Activated naive CD8-positive, alpha-beta T cell treated with anti-CD3 and anti-CD28 coated beads, Interleukin-2, amount 10 ng/mL, durations not matched to agents 7 days and 5 days (primary cell): ENCODE measurements at regions not wholly inside any gene's neighbourhood (a gene's known extent, or its start where the extent isn't known, plus 50 kb on each side); places are given as distances from the start of the nearest gene placed in this dataset.
"Not testable (repeated sequence)": the region's sequence is repeated elsewhere in the genome, so short reads cannot be mapped to it uniquely, and the experiment has no call there.

Experiments used
- ATAC-seq: fragments of 150-1000 bp; cut with Tn5 transposase; one replicate; pipeline ENCODE4 v1.10.0; 2021; ENCODE audit warnings: low read depth, moderate library complexity
- POLR2A ChIA-PET: fragments of 350-600 bp; sonication (Branson Sonifier 250); formaldehyde crosslinking; loops from one replicate; lab custom pipeline; 2021; ENCODE audit warnings: antibody characterized with exemption; lab: Charles Lee
- DNase-seq: peaks from one replicate; pipeline ENCODE4 v3.0.0; 2021
- H3K27ac Mint-ChIP-seq: one replicate; pipeline ENCODE4 v1.8.0; 2022; ENCODE audit warnings: mild to moderate bottlenecking, mixed read lengths
- H3K27me3 Mint-ChIP-seq: one replicate; pipeline ENCODE4 v1.8.0; 2022; ENCODE audit warnings: mild to moderate bottlenecking, moderate library complexity, mixed read lengths
- H3K36me3 Mint-ChIP-seq: one replicate; pipeline ENCODE4 v1.8.0; 2021; ENCODE audit warnings: mild to moderate bottlenecking, mixed read lengths
- H3K4me1 Mint-ChIP-seq: one replicate; pipeline ENCODE4 v1.8.0; 2021; ENCODE audit warnings: mixed read lengths
- H3K4me3 Mint-ChIP-seq: one replicate; pipeline ENCODE4 v1.8.0; 2022; ENCODE audit warnings: mild to moderate bottlenecking, moderate library complexity, mixed read lengths
- H3K9me3 Mint-ChIP-seq: one replicate; pipeline ENCODE4 v1.8.0; 2021; ENCODE audit warnings: mixed read lengths

- peak overlapping the region; percentile 71 for H3K4me3 Mint-ChIP-seq
- H3K27ac Mint-ChIP-seq, result peak overlapping the region; percentile 85
- H3K36me3 Mint-ChIP-seq, result peaks cover 3% of the 10 kb centered on the region
- peaks cover 14% of the 10 kb centered on the region for H3K27me3 Mint-ChIP-seq
- DNase-seq (peak; percentile 56), ATAC-seq (peak; percentile 69)
- peaks cover 62% of the 10 kb centered on the region for H3K4me1 Mint-ChIP-seq
- POLR2A ChIA-PET, result interaction anchor here (0.6 kb wide), 1 partner anchor 11 kb away, joined by 3 read pairs; no protein-coding TSS in a partner anchor
- no peaks in the 10 kb centered on the region for H3K9me3 Mint-ChIP-seq
Measured at GRCh38 chr14:106174206-106174605, 647.8 kb downstream of the TMEM121 start.

GRCh38 chr14:106177266-106178246, 651.2 kb downstream of the TMEM121 start:
- H3K9me3 Mint-ChIP-seq, DNase-seq, POLR2A ChIA-PET, H3K36me3 Mint-ChIP-seq: not testable (repeated sequence)
- Mint-ChIP-seq H3K4me1 (peaks cover 64% of the 10 kb centered on the region), H3K4me3 (peak overlapping the region; percentile 73), H3K27ac (peak overlapping the region; percentile 62), H3K27me3 (peaks cover 12% of the 10 kb centered on the region)
- peak; percentile 87 for ATAC-seq

GRCh38 chr14:106179761-106180160, 653.4 kb downstream of the TMEM121 start:
- DNase-seq, result no peak
- H3K36me3 Mint-ChIP-seq, result peaks cover under 1% of the 10 kb centered on the region
- peaks cover 11% of the 10 kb centered on the region for H3K27me3 Mint-ChIP-seq
- H3K4me3 Mint-ChIP-seq, result no peak overlapping the region
- H3K27ac Mint-ChIP-seq, result no peak overlapping the region
- no peak for ATAC-seq
- peaks cover 58% of the 10 kb centered on the region for H3K4me1 Mint-ChIP-seq
- POLR2A ChIA-PET, result no interaction called here
- no peaks in the 10 kb centered on the region for H3K9me3 Mint-ChIP-seq

GRCh38 chr14:106184771-106185170, 658.4 kb downstream of the TMEM121 start:
- DNase-seq (peak; percentile 61), ATAC-seq (peak; percentile 89)
- Mint-ChIP-seq H3K4me3 (peak overlapping the region; percentile 62), H3K4me1 (peaks cover 33% of the 10 kb centered on the region), H3K27me3 (peaks cover 27% of the 10 kb centered on the region), H3K27ac (peak overlapping the region; percentile 67)
- POLR2A ChIA-PET, result interaction anchor here (0.9 kb wide), 1 partner anchor 11 kb away, joined by 3 read pairs; no protein-coding TSS in a partner anchor
- not testable (repeated sequence) for H3K9me3 Mint-ChIP-seq, H3K36me3 Mint-ChIP-seq

GRCh38 chr14:106185174-106185836, 658.9 kb downstream of the TMEM121 start:
- peaks cover 32% of the 10 kb centered on the region for H3K27me3 Mint-ChIP-seq
- peak overlapping the region; percentile 62 for H3K4me3 Mint-ChIP-seq
- H3K36me3 Mint-ChIP-seq, H3K9me3 Mint-ChIP-seq, DNase-seq: not testable (repeated sequence)
- peak; percentile 5 for ATAC-seq
- POLR2A ChIA-PET, result interaction anchor here (0.9 kb wide), 1 partner anchor 11 kb away, joined by 3 read pairs; no protein-coding TSS in a partner anchor
- peaks cover 29% of the 10 kb centered on the region for H3K4me1 Mint-ChIP-seq
- H3K27ac Mint-ChIP-seq, result peak overlapping the region; percentile 67

GRCh38 chr14:106185837-106186233, 659.5 kb downstream of the TMEM121 start:
- peak; percentile 79 for ATAC-seq
- H3K4me3 Mint-ChIP-seq, result peak overlapping the region; percentile 62
- H3K36me3 Mint-ChIP-seq, result no peaks in the 10 kb centered on the region
- peaks cover 29% of the 10 kb centered on the region for H3K4me1 Mint-ChIP-seq
- POLR2A ChIA-PET, result no interaction called here
- H3K9me3 Mint-ChIP-seq, result no peaks in the 10 kb centered on the region
- H3K27me3 Mint-ChIP-seq, result peaks cover 30% of the 10 kb centered on the region
- peak; percentile 79 for DNase-seq
- H3K27ac Mint-ChIP-seq, result peak overlapping the region; percentile 23

- H3K4me1 Mint-ChIP-seq, result peaks cover 26% of the 10 kb centered on the region
- H3K27ac Mint-ChIP-seq, result no peak overlapping the region
- no peaks in the 10 kb centered on the region for H3K36me3 Mint-ChIP-seq
- no peaks in the 10 kb centered on the region for H3K9me3 Mint-ChIP-seq
- POLR2A ChIA-PET, result no interaction called here
- no peak overlapping the region for H3K4me3 Mint-ChIP-seq
- DNase-seq (no peak), ATAC-seq (no peak)
- H3K27me3 Mint-ChIP-seq, result peaks cover 33% of the 10 kb centered on the region
Measured at GRCh38 chr14:106187216-106187615, 660.8 kb downstream of the TMEM121 start.

GRCh38 chr14:106192701-106193100, 666.3 kb downstream of the TMEM121 start:
- ATAC-seq, H3K4me3 Mint-ChIP-seq: not testable (repeated sequence)
- H3K27me3 Mint-ChIP-seq, result peaks cover 37% of the 10 kb centered on the region

GRCh38 chr14:106196459-106196858, 670.1 kb downstream of the TMEM121 start:
- ATAC-seq, H3K36me3 Mint-ChIP-seq, POLR2A ChIA-PET: not testable (repeated sequence)

More at GRCh38 chr14:106192701-106193100, 666.3 kb downstream of the TMEM121 start:
- H3K4me1 Mint-ChIP-seq, H3K36me3 Mint-ChIP-seq, DNase-seq, H3K9me3 Mint-ChIP-seq, H3K27ac Mint-ChIP-seq, POLR2A ChIA-PET: not testable (repeated sequence)

GRCh38 chr14:106197264-106197663, 670.9 kb downstream of the TMEM121 start:
- H3K9me3 Mint-ChIP-seq, H3K36me3 Mint-ChIP-seq, H3K27ac Mint-ChIP-seq, POLR2A ChIA-PET, DNase-seq, ATAC-seq, H3K4me3 Mint-ChIP-seq: not testable (repeated sequence)
- H3K27me3 Mint-ChIP-seq, result peaks cover 55% of the 10 kb centered on the region
- H3K4me1 Mint-ChIP-seq, result peaks cover 18% of the 10 kb centered on the region

More at GRCh38 chr14:106196459-106196858, 670.1 kb downstream of the TMEM121 start:
- not testable (repeated sequence) for H3K9me3 Mint-ChIP-seq, H3K27ac Mint-ChIP-seq, H3K4me3 Mint-ChIP-seq
- H3K4me1 Mint-ChIP-seq, result peaks cover 18% of the 10 kb centered on the region
- peaks cover 54% of the 10 kb centered on the region for H3K27me3 Mint-ChIP-seq
- DNase-seq, result peak; percentile 79

- DNase-seq (no peak), ATAC-seq (no peak)
- no peak overlapping the region for H3K4me3 Mint-ChIP-seq
- peaks cover 61% of the 10 kb centered on the region for H3K27me3 Mint-ChIP-seq
- H3K36me3 Mint-ChIP-seq, result no peaks in the 10 kb centered on the region
- POLR2A ChIA-PET, result no interaction called here
- H3K4me1 Mint-ChIP-seq, result peaks cover 13% of the 10 kb centered on the region
- H3K27ac Mint-ChIP-seq, result no peak overlapping the region
- H3K9me3 Mint-ChIP-seq, result no peaks in the 10 kb centered on the region
Measured at GRCh38 chr14:106199097-106199496, 672.7 kb downstream of the TMEM121 start.

GRCh38 chr14:106200541-106201315, 674.3 kb downstream of the TMEM121 start:
- Mint-ChIP-seq H3K27me3 (peaks cover 62% of the 10 kb centered on the region), H3K27ac (no peak overlapping the region), H3K36me3 (no peaks in the 10 kb centered on the region), H3K4me3 (peak overlapping the region; percentile 68), H3K9me3 (no peaks in the 10 kb centered on the region), H3K4me1 (peaks cover 13% of the 10 kb centered on the region)
- peak; percentile 79 for ATAC-seq
- peak; percentile 42 for DNase-seq
- POLR2A ChIA-PET, result interaction anchor here (1.2 kb wide), 1 partner anchor 11 kb away, joined by 3 read pairs; no protein-coding TSS in a partner anchor
